A673 (cell line): ENCODE measurements at regions not wholly inside any gene's neighbourhood (a gene's known extent, or its start where the extent isn't known, plus 50 kb on each side); places are given as distances from the start of the nearest gene placed in this dataset.

ENCODE experiments used
- BruUV-seq: library from RNA; stranded (reverse); fragments of 400-500 nt; replicated peaks from 2 replicates; lab custom pipeline; 2021; lab: Mats Ljungman, UMichigan
- CTCF ChIA-PET: fragments of 300-600 bp; sonication (Branson Sonifier 250); formaldehyde crosslinking; loops from one replicate; lab custom pipeline; 2022; ENCODE audit warnings: antibody characterized with exemption; lab: Charles Lee
- POLR2A ChIA-PET: fragments of 300-600 bp; sonication (Branson Sonifier 250); formaldehyde crosslinking; loops from one replicate; lab custom pipeline; 2022; ENCODE audit warnings: antibody characterized with exemption; ENCODE audit not compliant: low non-redundant PET; lab: Charles Lee
- DNase-seq: peaks from one replicate; pipeline ENCODE4 v3.0.0-alpha.2; 2015; ENCODE audit warnings: low spot score
- H3K27ac ChIP-seq: fragments of 200-600 bp; sonication (generic); 2 replicates; pipeline ENCODE4 v1.5.1; 2016; ENCODE audit warnings: mixed run types, low read depth, mild to moderate bottlenecking, mixed read lengths, antibody characterized with exemption, low read length; ENCODE audit not compliant: poor library complexity, severe bottlenecking
- H3K27me3 ChIP-seq: fragments of 200-600 bp; sonication (generic); replicated peaks from 2 replicates; pipeline ENCODE4 v1.6.1; 2017; ENCODE audit warnings: mixed run types, low read depth, mild to moderate bottlenecking, mixed read lengths, antibody characterized with exemption, low read length; ENCODE audit not compliant: insufficient read depth, poor library complexity
- H3K36me3 ChIP-seq: fragments of 200-600 bp; sonication (generic); 2 replicates; pipeline ENCODE4 v1.6.1; 2016; ENCODE audit warnings: mixed run types, mild to moderate bottlenecking, mixed read lengths, antibody characterized with exemption, low read length; ENCODE audit not compliant: insufficient read depth, poor library complexity, severe bottlenecking
- H3K4me1 ChIP-seq: fragments of 200-600 bp; sonication (generic); 2 replicates; pipeline ENCODE4 v1.6.1; 2017; ENCODE audit warnings: mixed run types, mild to moderate bottlenecking, mixed read lengths, antibody characterized with exemption, low read length; ENCODE audit not compliant: insufficient read depth, poor library complexity, severe bottlenecking
- H3K4me3 ChIP-seq: fragments of 200-600 bp; sonication (generic); 2 replicates; pipeline ENCODE4 v1.5.1; 2016; ENCODE audit warnings: low read depth, mixed run types, mild to moderate bottlenecking, mixed read lengths, low read length; ENCODE audit not compliant: poor library complexity, severe bottlenecking
- H3K9me3 ChIP-seq: fragments of 200-600 bp; sonication (generic); 2 replicates; pipeline ENCODE4 v1.6.1; 2016; ENCODE audit warnings: mixed run types, low read depth, mild to moderate bottlenecking, mixed read lengths, antibody characterized with exemption, low read length; ENCODE audit not compliant: poor library complexity, severe bottlenecking
- CTCF ChIP-seq: fragments of 300-800, 200-600 bp; sonication (generic); conservative IDR thresholded peaks from 2 replicates; pipeline ENCODE4 v1.5.1; 2017; ENCODE audit warnings: low read depth, mild to moderate bottlenecking, antibody characterized with exemption, low read length, moderate library complexity, mixed read lengths
- EZH2 ChIP-seq: fragments of 200-600 bp; sonication (generic); IDR thresholded peaks from 2 replicates; pipeline ENCODE4 v1.6.1; 2017; ENCODE audit warnings: borderline replicate concordance, low read depth, mild to moderate bottlenecking, mixed read lengths, antibody characterized with exemption, low read length; ENCODE audit not compliant: poor library complexity, severe bottlenecking
- intact Hi-C: fragments of 100-400 bp; cut with micrococcal nuclease; formaldehyde crosslinking; loops from one replicate; pipeline ENCODE4 v1.10.0; 2022; ENCODE audit not compliant: unreplicated experiment

- Histone ChIP-seq H3K4me3 (no peak overlapping the region), H3K36me3 (no peaks in the 10 kb centered on the region), H3K27ac (no peak overlapping the region), H3K4me1 (peaks cover 10% of the 10 kb centered on the region), H3K27me3 (no peaks in the 10 kb centered on the region), H3K9me3 (no peaks in the 10 kb centered on the region)
- ChIA-PET CTCF (no interaction called here), POLR2A (no interaction called here)
- no TSS peak for BruUV-seq
- intact Hi-C loops = no loop called here
- DNase-seq = no peak
- no peak for TF ChIP-seq CTCF
- TF ChIP-seq EZH2 = no peak
Observed at GRCh38 chr1:218501161-218501560, 156.0 kb downstream of the TGFB2 start.

- H3K27ac ChIP-seq = no peak overlapping the region
- ChIA-PET POLR2A (no interaction called here), CTCF (no interaction called here)
- BruUV-seq = no TSS peak
- intact Hi-C loops = no loop called here
- TF ChIP-seq CTCF (no peak), EZH2 (no peak)
- no peak overlapping the region for H3K4me3 ChIP-seq
- H3K9me3 ChIP-seq = peaks cover 6% of the 10 kb centered on the region
- no peaks in the 10 kb centered on the region for H3K36me3 ChIP-seq
- no peak for DNase-seq
- H3K27me3 ChIP-seq = no peaks in the 10 kb centered on the region
- peaks cover 10% of the 10 kb centered on the region for H3K4me1 ChIP-seq
Observed at GRCh38 chr1:218502383-218502782, 157.2 kb downstream of the TGFB2 start.

GRCh38 chr1:218503102-218503501 lies 158.0 kb downstream of the TGFB2 start:
- intact Hi-C loops = no loop called here
- Histone ChIP-seq H3K4me3 (no peak overlapping the region), H3K27ac (no peak overlapping the region), H3K4me1 (peaks cover 10% of the 10 kb centered on the region), H3K36me3 (no peaks in the 10 kb centered on the region), H3K9me3 (peaks cover 10% of the 10 kb centered on the region), H3K27me3 (no peaks in the 10 kb centered on the region)
- no peak for DNase-seq
- POLR2A ChIA-PET = no interaction called here
- CTCF ChIA-PET = no interaction called here
- TF ChIP-seq EZH2 (no peak), CTCF (no peak)
- no TSS peak for BruUV-seq
